Esophagus muscularis mucosa (tissue), 3 donors: ENCODE measurements at regions not wholly inside any gene's neighbourhood (a gene's known extent, or its start where the extent isn't known, plus 50 kb on each side); places are given as distances from the start of the nearest gene placed in this dataset.

Source experiments
- POLR2A ChIP-seq: fragments of 450-650 bp; IDR thresholded peaks from one replicate; pipeline ENCODE4 v1.6.1; 2017; ENCODE audit warnings: antibody characterized with exemption, moderate library complexity, mild to moderate bottlenecking, low read depth
- TF ChIP-seq, protein P1 (sequence below), 3 experiments: fragments of 200-600 bp in 2 of 3; fragments of 450-650 bp in 1 of 3; sonication (generic) in 2 of 3; IDR thresholded peaks; one replicate each; pipeline ENCODE4 v1.5.1; 2017 to 2019; ENCODE audit warnings: antibody characterized with exemption in 3 of 3, mild to moderate bottlenecking in 2 of 3, moderate library complexity in 1 of 3

DNA sequence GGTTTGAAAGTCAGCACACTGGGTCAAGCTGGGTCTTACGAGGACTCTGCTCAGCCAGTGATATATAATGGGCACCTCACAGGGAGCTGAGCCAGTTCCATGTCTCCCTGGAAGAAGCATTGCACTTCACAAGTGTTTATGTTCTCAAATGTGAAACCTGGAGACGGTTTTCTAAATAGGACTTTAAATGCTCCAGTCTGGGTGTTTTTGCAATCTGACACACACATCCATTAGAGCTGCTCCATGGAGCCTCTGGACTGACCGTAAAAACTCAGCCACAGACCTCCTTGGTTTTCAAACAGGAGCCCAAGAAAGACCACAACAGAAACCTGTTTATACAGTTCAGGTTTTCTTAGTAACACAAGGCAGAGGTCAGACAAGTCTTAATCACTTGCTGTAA is 201.3 kb upstream of the LRIG1 start:
- TF ChIP-seq, protein P1, sequence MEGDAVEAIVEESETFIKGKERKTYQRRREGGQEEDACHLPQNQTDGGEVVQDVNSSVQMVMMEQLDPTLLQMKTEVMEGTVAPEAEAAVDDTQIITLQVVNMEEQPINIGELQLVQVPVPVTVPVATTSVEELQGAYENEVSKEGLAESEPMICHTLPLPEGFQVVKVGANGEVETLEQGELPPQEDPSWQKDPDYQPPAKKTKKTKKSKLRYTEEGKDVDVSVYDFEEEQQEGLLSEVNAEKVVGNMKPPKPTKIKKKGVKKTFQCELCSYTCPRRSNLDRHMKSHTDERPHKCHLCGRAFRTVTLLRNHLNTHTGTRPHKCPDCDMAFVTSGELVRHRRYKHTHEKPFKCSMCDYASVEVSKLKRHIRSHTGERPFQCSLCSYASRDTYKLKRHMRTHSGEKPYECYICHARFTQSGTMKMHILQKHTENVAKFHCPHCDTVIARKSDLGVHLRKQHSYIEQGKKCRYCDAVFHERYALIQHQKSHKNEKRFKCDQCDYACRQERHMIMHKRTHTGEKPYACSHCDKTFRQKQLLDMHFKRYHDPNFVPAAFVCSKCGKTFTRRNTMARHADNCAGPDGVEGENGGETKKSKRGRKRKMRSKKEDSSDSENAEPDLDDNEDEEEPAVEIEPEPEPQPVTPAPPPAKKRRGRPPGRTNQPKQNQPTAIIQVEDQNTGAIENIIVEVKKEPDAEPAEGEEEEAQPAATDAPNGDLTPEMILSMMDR (IDR thresholded peaks at IDR 0.05) = no peak
- no peak for TF ChIP-seq POLR2A
